Cardiac fibroblast (primary cell): ENCODE measurements at regions not wholly inside any gene's neighbourhood (a gene's known extent, or its start where the extent isn't known, plus 50 kb on each side); places are given as distances from the start of the nearest gene placed in this dataset.

Experiments used
- DNase-seq, 2 donors: peaks; one replicate each; pipeline versions ENCODE4 v3.0.0 to v3.0.0-alpha.2; 2010; ENCODE audit warnings: low read depth in 2 of 2
- H3K4me3 ChIP-seq, 2 donors: replicated peaks in 1 of 2; 1 replicate in 1 of 2; 2 replicates in 1 of 2; pipeline ENCODE4 v1.5.1; 2011; ENCODE audit warnings: low read depth in 2 of 2, low read length in 2 of 2, mild to moderate bottlenecking in 2 of 2, moderate library complexity in 1 of 2
- TF ChIP-seq, protein P1 (sequence below): IDR thresholded peaks from one replicate; pipeline ENCODE4 v1.5.1; 2011; ENCODE audit warnings: low read depth, mild to moderate bottlenecking, low read length, inconsistent platforms

DNA sequence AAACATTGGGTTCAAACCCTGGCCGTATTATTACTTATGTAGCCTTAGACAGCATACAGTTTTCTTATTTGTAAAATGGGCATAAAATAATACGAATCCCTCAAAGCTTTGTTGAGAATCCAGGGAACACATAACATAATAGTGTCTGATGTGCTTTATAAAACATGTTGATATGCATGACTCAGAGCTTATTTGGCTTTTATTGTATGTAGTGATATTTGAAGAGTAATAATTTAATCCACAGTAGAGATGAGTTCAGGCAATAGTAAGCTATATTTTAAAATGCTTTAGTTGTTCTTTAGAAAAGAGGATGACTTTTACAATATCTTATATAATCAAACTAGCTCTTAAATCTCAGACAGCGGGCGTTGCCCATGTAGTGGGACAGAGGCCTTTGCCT is 176.4 kb downstream of the SIM1 start:
- no peak overlapping the region for H3K4me3 ChIP-seq
- DNase-seq: no peak
- TF ChIP-seq, protein P1, sequence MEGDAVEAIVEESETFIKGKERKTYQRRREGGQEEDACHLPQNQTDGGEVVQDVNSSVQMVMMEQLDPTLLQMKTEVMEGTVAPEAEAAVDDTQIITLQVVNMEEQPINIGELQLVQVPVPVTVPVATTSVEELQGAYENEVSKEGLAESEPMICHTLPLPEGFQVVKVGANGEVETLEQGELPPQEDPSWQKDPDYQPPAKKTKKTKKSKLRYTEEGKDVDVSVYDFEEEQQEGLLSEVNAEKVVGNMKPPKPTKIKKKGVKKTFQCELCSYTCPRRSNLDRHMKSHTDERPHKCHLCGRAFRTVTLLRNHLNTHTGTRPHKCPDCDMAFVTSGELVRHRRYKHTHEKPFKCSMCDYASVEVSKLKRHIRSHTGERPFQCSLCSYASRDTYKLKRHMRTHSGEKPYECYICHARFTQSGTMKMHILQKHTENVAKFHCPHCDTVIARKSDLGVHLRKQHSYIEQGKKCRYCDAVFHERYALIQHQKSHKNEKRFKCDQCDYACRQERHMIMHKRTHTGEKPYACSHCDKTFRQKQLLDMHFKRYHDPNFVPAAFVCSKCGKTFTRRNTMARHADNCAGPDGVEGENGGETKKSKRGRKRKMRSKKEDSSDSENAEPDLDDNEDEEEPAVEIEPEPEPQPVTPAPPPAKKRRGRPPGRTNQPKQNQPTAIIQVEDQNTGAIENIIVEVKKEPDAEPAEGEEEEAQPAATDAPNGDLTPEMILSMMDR: no peak

DNA sequence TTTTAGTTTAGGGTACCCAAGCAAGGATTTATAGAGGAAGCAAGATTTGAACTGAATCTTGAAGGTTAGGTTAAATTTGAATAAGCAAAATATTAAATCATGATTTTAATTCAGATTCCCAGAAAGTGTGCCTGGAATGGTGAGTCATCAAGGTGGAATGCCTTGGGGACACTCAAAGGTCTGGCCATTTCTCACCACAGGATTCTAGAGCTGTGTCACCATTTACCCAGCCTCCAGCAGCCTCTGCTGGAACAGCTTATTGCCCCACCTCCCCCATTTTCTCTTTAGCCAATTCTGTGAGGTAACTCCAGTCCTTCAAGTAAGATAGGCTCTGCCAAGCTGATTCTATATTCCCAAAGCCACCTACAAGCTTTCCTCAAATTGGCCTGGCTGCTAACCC is 181.4 kb downstream of the SIM1 start:
- H3K4me3 ChIP-seq: no peak overlapping the region
- peak; percentile 40 to 82 for DNase-seq
- TF ChIP-seq, protein P1: no peak

DNA sequence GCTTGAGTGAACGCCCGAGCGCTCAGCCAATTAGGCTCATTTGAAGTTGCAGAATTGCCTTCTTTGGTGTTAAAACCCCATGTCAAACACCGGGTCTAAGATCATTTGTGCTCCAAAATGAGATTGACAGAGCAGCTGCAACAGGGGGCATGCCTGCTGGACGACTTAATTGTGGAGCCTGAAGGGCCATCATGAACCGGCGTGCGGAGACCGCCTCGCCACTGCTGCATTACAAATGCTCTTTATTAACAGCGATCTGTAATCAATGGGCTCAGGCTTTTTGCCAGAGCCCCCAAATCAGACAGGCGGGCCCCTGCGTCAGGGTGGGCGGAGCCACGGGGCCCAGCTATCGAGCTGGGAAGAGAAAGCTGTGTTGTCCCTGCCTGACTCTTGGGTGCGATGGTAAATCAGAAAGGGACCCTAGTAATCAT is 183.2 kb downstream of the SIM1 start:
- DNase-seq: no peak
- H3K4me3 ChIP-seq: peak overlapping the region in 1 of 2 donors; percentile 22
- TF ChIP-seq, protein P1: no peak

DNA sequence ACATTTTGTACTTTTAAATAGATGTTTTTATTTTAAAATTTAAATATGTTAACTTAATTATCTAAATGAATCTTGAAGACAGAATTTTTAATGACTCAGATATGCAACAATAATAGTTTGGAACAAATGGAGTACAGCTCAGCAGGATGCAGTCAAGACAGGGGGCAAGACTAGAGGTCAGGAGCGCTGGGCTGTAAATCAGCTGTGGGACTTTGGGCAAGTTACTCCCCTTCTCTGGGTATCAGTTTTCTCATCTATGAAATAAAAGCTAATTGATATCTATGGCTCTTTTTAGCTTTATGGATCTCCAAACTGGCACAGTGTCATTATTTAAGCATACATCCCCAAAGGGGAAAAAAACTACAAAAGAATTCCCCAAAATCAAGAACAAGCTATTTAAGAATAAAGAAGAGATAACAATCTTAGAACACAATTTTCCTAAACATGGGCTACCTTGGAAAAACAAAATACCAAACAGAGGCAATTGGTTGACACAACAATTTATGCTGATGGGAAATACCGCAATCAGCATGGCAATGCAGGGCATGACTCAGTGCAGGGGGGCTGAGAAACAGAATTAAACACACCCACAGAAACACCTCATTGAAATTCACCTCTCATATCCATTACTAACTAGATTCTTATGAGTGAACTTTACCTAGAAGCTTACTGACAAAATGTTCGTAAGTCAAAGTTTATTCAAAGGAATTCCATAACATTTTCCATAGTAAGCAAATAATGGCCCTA is 188.2 kb downstream of the SIM1 start:
- TF ChIP-seq, protein P1: no peak
- no peak for DNase-seq
- H3K4me3 ChIP-seq: no peak overlapping the region

DNA sequence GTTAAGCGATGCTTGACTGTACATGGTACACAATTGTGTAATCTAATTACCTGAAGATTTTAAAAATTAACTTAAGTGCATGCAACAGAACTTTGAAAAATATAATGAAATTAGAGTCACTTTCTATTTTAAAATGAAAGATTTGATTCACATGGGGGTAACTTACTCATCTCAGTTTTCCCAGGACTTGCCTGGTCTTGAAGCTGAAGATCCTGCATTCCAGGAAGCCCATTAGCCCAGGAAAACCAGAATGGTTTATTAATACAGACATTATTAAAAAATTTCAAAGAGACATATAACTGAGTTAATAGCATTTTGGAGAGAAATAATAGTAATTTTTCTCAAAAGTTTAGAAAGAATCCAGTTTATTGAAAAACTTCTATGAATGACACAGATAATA is 190.6 kb downstream of the SIM1 start:
- H3K4me3 ChIP-seq: no peak overlapping the region
- TF ChIP-seq, protein P1: no peak
- no peak for DNase-seq

DNA sequence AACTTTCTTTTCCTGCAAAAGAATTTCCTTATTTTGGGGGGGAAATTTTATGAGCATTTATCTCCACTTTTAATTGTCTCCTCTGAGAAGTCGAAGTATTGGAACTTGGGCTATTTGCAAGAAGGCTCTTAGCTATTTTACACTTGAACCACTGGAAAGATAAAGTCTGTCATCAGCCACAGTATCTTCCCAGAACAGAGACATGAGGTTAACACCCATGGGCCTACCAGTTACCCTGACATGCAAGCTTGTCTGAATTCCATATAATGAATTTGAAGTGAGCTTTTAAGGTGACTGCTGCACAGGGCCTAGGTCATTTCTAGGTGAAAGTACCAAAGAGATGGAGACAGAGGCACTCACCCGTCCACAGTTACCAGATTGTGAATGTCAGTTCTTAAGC is 193.1 kb downstream of the SIM1 start:
- DNase-seq: no peak

More for the DNA sequence above, 193.1 kb downstream of the SIM1 start:
- no peak overlapping the region for H3K4me3 ChIP-seq
- TF ChIP-seq, protein P1: no peak
